Psoas muscle (tissue), 7 donors: ENCODE measurements at regions not wholly inside any gene's neighbourhood (a gene's known extent, or its start where the extent isn't known, plus 50 kb on each side); places are given as distances from the start of the nearest gene placed in this dataset.
"Not testable (repeated sequence)": the region's sequence is repeated elsewhere in the genome, so short reads cannot be mapped to it uniquely, and the experiment has no call there.

Experiments
- ATAC-seq, 4 donors: fragments of 200-7000 bp; cut with Tn5 transposase; one replicate each; pipeline ENCODE4 v1.9.1; 2020; ENCODE audit warnings: moderate library complexity in 3 of 4, mild to moderate bottlenecking in 2 of 4
- DNase-seq, 2 donors: peaks; one replicate each; pipeline ENCODE4 v3.0.0-alpha.2; 2020
- H3K27ac ChIP-seq: fragments of 200-600 bp; one replicate; pipeline ENCODE4 v1.8.0; 2022
- H3K27me3 ChIP-seq, 3 donors: fragments of 200-600 bp in 1 of 3; one replicate each; pipeline versions ENCODE4 v1.6.1 to v1.8.0; 2013 to 2022; ENCODE audit warnings: low read length in 2 of 3, mild to moderate bottlenecking in 2 of 3, moderate library complexity in 1 of 3; ENCODE audit not compliant: insufficient read depth in 3 of 3
- H3K36me3 ChIP-seq, 2 donors: fragments of 200-600 bp in 1 of 2; one replicate each; pipeline versions ENCODE4 v1.6.1 to v1.8.0; 2013 to 2022; ENCODE audit warnings: low read depth in 1 of 2, mild to moderate bottlenecking in 1 of 2, moderate library complexity in 1 of 2; ENCODE audit not compliant: insufficient read depth in 1 of 2
- H3K4me1 ChIP-seq: fragments of 200-600 bp; one replicate; pipeline ENCODE4 v1.8.0; 2022
- H3K4me3 ChIP-seq: fragments of 200-600 bp; one replicate; pipeline ENCODE4 v1.8.0; 2022; ENCODE audit warnings: mild to moderate bottlenecking
- H3K9me3 ChIP-seq: fragments of 200-600 bp; one replicate; pipeline ENCODE4 v1.8.0; 2022
- WGBS, 3 donors: extraction: QIAGEN DNeasy Blood & Tissue Kit; methylation state at CpG; one replicate each; pipeline versions ENCODE4 v1.1.6 to v1.1.7; 2013; 5-methylcytosine and 5-hydroxymethylcytosine counted together
- intact Hi-C, 2 donors: fragments of 100-400 bp; cut with DNase I; formaldehyde crosslinking; loops; one replicate each; pipeline versions ENCODE4 v1.11.0 to v1.14.2; 2022
- TF ChIP-seq, protein P1 (sequence below): fragments of 200-600 bp; IDR thresholded peaks from one replicate; pipeline ENCODE4 v1.8.0; 2022; ENCODE audit warnings: antibody characterized with exemption
- donor health status: healthy with polysubstance abuse.
- donor health status: DM: no; HTN: no; CAD: no; lungs with moderate emphysema.
- donor health status: Bipolar disorder and iron deficiency.
- donor health status: healthy.
- donor health status: DM: yes; HTN: yes; CAD: no.
- donor health status: DM: no; HTN: no; CAD: no.
- donor health status: DM: yes; HTN: yes; CAD: no.

DNA sequence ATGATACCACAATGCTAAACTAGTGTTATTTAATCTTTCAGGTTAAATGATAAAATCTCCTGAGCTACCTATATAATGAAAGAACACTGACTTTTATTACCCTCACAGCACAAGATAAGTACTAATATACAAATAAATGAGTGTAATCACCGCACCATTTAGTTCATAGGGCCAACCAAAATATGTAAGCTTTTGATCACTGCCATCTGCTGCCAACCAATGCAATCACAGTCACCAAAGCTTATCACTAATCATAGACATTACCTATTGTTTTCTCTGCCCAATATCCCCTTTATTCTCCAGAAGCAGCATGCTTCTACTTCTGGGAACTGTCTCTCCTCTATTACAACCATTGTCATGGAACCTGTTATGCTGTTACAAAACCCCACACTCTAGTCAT, 151.6 kb upstream of the LRATD1 start:
- WGBS, 3 donors = 89 to 100% (median 94%) methylated on average over 1 of the region's 1 CpG
- H3K27me3 ChIP-seq = no peaks in the 10 kb centered on the region
- DNase-seq (no peak), ATAC-seq (no peak)
- H3K4me3 ChIP-seq = no peak overlapping the region
- H3K36me3 ChIP-seq = no peaks in the 10 kb centered on the region
- intact Hi-C loops = no loop called here
- H3K4me1 ChIP-seq = no peaks in the 10 kb centered on the region
- H3K27ac ChIP-seq = no peak overlapping the region
- TF ChIP-seq, protein P1, sequence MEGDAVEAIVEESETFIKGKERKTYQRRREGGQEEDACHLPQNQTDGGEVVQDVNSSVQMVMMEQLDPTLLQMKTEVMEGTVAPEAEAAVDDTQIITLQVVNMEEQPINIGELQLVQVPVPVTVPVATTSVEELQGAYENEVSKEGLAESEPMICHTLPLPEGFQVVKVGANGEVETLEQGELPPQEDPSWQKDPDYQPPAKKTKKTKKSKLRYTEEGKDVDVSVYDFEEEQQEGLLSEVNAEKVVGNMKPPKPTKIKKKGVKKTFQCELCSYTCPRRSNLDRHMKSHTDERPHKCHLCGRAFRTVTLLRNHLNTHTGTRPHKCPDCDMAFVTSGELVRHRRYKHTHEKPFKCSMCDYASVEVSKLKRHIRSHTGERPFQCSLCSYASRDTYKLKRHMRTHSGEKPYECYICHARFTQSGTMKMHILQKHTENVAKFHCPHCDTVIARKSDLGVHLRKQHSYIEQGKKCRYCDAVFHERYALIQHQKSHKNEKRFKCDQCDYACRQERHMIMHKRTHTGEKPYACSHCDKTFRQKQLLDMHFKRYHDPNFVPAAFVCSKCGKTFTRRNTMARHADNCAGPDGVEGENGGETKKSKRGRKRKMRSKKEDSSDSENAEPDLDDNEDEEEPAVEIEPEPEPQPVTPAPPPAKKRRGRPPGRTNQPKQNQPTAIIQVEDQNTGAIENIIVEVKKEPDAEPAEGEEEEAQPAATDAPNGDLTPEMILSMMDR = no peak
- H3K9me3 ChIP-seq = peaks cover 4% of the 10 kb centered on the region

DNA sequence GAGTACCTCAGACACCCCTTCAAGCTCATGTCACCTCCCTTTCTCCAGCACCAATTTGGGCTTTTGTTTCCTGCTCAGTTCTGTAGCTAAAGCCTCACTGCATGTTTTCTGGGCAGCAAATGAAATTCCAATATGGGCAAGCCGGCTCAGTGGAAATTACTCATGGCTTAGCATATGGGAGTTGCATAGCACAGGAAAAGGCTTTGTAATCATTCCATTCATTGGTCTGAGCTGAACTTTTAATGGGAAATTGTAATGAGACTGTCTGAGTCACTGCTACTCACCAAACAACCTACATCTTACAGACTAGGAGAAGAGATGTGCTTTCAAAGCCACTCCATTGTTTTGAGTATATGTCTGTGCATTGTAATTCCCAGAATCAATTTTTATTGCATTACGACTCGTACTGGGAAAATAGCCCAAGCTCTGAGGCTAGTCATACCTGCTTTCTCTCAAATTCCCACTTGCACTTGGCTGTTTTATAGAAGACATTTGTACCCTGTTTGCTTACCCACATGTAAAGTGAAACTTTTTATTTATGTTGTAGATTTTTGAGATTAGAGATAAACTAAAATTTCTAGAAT, 139.5 kb upstream of the LRATD1 start:
- no peak for ATAC-seq
- WGBS, 3 donors = 60 to 66% (median 65%) methylated on average over 3 of the region's 3 CpGs

DNA sequence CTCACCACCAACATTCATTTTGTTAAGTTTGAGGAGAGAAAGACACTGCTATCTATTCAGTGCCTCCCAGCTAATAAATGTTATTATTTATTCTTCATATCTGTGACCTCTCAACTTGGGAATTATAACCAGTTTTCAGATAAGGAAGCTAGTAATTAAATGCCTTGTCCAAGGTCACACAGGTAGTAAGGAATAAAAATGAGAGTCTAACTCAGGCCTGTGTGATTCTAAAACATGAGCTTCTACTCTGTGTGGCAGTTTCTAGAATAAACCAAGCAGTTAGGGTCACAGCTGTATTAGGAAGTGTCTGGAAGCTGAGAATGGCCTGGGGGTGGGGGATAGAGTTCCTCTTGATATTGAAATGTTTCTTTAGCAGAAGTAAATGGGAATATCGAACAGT, 137.8 kb upstream of the LRATD1 start:
- H3K4me1 ChIP-seq = no peaks in the 10 kb centered on the region
- no peak overlapping the region for H3K4me3 ChIP-seq
- no peak overlapping the region for H3K27ac ChIP-seq
- H3K27me3 ChIP-seq = no peaks in the 10 kb centered on the region
- DNase-seq (no peak), ATAC-seq (no peak)
- TF ChIP-seq, protein P1 = no peak
- WGBS, 3 donors = 79 to 87% (median 81%) methylated on average over 1 of the region's 1 CpG
- H3K36me3 ChIP-seq = no peaks in the 10 kb centered on the region
- intact Hi-C loops = no loop called here
- no peaks in the 10 kb centered on the region for H3K9me3 ChIP-seq

More for the DNA sequence above, 139.5 kb upstream of the LRATD1 start:
- intact Hi-C loops = no loop called here
- TF ChIP-seq, protein P1 = no peak
- no peaks in the 10 kb centered on the region for H3K4me1 ChIP-seq
- H3K4me3 ChIP-seq = no peak overlapping the region
- no peaks in the 10 kb centered on the region for H3K27me3 ChIP-seq
- H3K36me3 ChIP-seq = no peaks in the 10 kb centered on the region
- DNase-seq = no peak
- no peak overlapping the region for H3K27ac ChIP-seq
- H3K9me3 ChIP-seq = no peaks in the 10 kb centered on the region

DNA sequence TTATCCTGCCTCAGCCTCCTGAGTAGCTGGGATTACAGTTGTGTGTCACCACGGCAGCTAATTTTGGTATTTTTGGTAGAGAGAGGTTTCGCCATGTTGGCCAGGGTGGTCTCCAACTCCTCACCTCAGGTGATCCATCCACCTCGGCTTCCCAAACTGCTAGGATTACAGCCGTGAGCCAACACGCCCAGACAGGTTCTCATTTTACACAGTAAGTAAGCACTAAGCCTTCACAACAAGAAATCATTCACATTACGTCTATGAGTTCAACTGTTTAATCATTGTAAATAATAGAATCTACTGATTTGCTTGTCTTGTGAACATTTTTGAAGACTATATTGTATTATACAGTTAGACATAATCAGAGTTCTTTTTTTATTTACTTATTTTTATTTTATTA, 131.5 kb upstream of the LRATD1 start:
- no peaks in the 10 kb centered on the region for H3K27me3 ChIP-seq
- ATAC-seq = no peak
- no peak for DNase-seq
- H3K9me3 ChIP-seq = no peaks in the 10 kb centered on the region
- no peaks in the 10 kb centered on the region for H3K4me1 ChIP-seq
- WGBS, 3 donors = 75 to 81% (median 78%) methylated on average over 6 of the region's 6 CpGs
- no peaks in the 10 kb centered on the region for H3K36me3 ChIP-seq
- TF ChIP-seq, protein P1 = no peak
- intact Hi-C loops = no loop called here
- H3K27ac ChIP-seq = no peak overlapping the region
- no peak overlapping the region for H3K4me3 ChIP-seq

DNA sequence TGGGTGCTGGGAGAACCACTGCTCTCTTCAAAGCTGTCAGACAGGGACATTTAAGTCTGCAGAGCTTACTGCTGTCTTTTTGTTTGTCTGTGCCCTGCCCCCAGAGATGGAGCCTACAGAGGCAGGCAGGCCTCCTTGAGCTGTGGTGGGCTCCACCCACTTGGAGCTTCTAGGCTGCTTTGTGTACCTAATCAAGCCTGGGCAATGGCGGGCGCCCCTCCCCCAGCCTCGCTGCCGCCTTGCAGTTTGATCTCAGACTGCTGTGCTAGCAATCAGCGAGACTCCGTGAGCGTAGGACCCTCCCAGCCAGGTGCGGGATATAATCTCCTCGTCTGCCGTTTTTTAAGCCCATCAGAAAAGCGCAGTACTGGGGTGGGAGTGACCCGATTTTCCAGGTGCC, 125.6 kb upstream of the LRATD1 start:
- H3K4me1 ChIP-seq, H3K4me3 ChIP-seq, H3K27ac ChIP-seq, H3K36me3 ChIP-seq, DNase-seq, H3K27me3 ChIP-seq, H3K9me3 ChIP-seq, ATAC-seq, intact Hi-C loops: not testable (repeated sequence)
- WGBS, 3 donors = 87 to 91% (median 89%) methylated on average over 10 to 12 of the region's 12 CpGs
